ENCODE measurements at regions not wholly inside any gene's neighbourhood (a gene's known extent, or its start where the extent isn't known, plus 50 kb on each side); places are given as distances from the start of the nearest gene placed in this dataset.

DNA sequence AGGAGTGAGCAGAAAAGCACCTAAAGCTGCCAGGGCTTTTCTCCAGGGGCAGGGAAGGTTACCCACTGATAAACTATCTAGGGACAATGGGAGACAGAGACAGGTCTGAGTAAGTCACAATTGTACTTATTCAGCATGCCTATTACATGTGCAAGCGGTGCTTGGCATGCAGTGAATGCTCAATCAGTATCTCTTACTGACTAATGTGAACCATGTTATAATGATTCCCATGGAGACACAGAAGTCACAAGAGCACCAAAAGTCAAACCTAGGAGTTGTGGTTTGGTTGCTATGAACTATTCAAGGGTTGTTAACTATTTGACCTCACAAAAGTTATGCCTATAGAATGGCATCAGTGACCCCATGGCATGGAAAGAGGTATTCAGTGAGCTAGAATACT, 50.0 kb upstream of the RASGRP1 start:
- TF ChIP-seq TAF1 (IDR thresholded peaks at IDR 0.05; ENCODE audit: low read depth, low read length), result no peak
- no peak for TF ChIP-seq CTCF (IDR thresholded peaks at IDR 0.05; ENCODE audit: control extremely low read depth in 1 of 3, insufficient read depth in 1 of 3, low read depth in 1 of 3, low read length in 3 of 3)
- TF ChIP-seq PHF8 (conservative IDR thresholded peaks at IDR 0.05; ENCODE audit: low read depth, low read length), result no peak
- TF ChIP-seq ZNF274 (IDR thresholded peaks at IDR 0.05; ENCODE audit: borderline replicate concordance, extremely low read depth, low read length), result no peak
- TF ChIP-seq EZH2 (IDR thresholded peaks at IDR 0.05; ENCODE audit: low read depth, low read length, severe bottlenecking), result no peak
- TF ChIP-seq EP300 (IDR thresholded peaks at IDR 0.05; ENCODE audit: borderline replicate concordance in 1 of 2, low read depth in 2 of 2, low read length in 2 of 2), result no peak
- TF ChIP-seq SRF (IDR thresholded peaks at IDR 0.05; ENCODE audit: low read depth, low read length), result no peak
